Fibroblast of pulmonary artery (primary cell): ENCODE measurements at regions not wholly inside any gene's neighbourhood (a gene's known extent, or its start where the extent isn't known, plus 50 kb on each side); places are given as distances from the start of the nearest gene placed in this dataset.

ENCODE experiments used
- DNase-seq: peaks from one replicate; pipeline ENCODE4 v3.0.0-alpha.2; 2010; ENCODE audit warnings: low read depth
- H3K4me3 ChIP-seq: replicated peaks from 2 replicates; pipeline ENCODE4 v1.5.1; 2011; ENCODE audit warnings: low read depth, mild to moderate bottlenecking, control low read depth, low read length, moderate library complexity
- TF ChIP-seq, protein P1 (sequence below): IDR thresholded peaks from 2 replicates; pipeline ENCODE4 v1.5.1; 2011; ENCODE audit warnings: mild to moderate bottlenecking, control low read depth, low read length, inconsistent platforms; ENCODE audit errors: missing control alignments

DNA sequence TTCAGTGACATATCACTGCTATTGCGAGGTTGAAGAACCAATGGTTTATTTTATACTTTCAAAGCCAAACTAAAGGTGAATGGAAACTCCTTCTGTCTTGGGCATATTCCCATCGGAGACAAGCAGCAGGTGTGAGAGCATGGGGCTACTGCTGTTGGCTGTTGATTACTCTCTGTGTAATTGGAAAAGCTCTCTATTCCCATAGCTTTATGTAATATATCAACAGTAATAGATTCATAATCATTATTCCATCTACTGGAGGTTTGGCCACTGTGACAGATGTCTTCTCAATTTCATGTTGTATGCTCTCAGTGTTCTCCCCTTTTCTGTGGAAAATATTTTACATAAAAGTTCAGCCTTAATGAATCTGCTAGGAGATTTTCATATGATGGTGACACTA, 352.0 kb downstream of the BTG1 start:
- TF ChIP-seq, protein P1, sequence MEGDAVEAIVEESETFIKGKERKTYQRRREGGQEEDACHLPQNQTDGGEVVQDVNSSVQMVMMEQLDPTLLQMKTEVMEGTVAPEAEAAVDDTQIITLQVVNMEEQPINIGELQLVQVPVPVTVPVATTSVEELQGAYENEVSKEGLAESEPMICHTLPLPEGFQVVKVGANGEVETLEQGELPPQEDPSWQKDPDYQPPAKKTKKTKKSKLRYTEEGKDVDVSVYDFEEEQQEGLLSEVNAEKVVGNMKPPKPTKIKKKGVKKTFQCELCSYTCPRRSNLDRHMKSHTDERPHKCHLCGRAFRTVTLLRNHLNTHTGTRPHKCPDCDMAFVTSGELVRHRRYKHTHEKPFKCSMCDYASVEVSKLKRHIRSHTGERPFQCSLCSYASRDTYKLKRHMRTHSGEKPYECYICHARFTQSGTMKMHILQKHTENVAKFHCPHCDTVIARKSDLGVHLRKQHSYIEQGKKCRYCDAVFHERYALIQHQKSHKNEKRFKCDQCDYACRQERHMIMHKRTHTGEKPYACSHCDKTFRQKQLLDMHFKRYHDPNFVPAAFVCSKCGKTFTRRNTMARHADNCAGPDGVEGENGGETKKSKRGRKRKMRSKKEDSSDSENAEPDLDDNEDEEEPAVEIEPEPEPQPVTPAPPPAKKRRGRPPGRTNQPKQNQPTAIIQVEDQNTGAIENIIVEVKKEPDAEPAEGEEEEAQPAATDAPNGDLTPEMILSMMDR: no peak
- no peak for DNase-seq
- no peak overlapping the region for H3K4me3 ChIP-seq

DNA sequence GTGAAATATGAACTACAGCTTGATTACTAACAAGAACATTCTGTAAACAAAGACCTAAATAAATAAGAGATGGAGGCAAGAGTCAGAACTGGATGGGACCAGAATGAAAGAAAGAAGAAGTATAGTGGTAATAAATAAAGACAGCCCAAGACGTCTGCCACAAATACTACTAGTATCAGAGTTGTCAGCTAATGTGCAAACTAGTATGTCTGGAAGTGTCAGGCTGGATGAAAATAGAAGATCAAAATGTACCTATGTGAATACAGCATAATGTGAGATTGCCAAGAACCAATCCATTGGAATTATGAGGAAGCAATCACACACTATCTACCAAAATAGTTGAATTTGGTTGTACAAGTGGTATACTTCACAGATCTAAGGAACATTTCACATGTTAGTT, 353.0 kb downstream of the BTG1 start:
- no peak overlapping the region for H3K4me3 ChIP-seq
- TF ChIP-seq, protein P1: no peak
- DNase-seq: no peak

DNA sequence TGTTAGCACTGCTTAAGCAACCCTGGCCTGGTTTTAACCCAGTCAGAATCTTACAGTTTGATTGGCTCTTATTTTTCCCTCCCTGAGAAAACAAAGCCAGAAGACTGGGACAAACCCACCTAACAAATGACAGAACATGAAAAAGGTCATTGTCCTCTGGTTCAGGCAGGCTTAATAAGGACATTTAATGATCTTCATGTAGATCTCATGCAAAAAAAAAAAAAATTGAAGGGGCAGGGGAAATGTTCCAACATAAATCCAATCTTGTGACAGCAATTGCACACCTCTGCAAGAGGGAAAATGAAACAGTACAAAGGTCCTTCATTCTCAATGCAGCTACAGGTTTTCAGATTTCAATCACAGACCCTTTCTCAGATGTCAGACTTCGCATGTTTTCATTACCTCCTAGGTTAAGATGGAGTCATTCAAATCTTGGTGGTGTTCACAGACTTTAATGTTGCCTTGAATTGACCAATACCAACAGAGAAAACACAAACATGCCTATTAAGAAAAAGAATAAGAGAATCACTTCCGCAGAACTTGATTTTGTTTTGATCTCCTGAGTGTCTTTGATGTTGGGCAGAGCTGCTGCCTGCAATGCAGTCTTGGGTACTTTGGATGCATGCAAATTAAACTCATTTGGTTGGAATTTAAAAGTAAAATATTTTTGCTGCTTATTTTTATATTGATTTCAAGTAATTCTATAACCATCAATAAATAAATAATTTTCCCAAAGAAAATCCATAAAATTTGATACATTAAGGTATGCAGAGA, 359.0 kb downstream of the BTG1 start:
- TF ChIP-seq, protein P1: no peak
- H3K4me3 ChIP-seq: no peak overlapping the region
- DNase-seq: no peak

DNA sequence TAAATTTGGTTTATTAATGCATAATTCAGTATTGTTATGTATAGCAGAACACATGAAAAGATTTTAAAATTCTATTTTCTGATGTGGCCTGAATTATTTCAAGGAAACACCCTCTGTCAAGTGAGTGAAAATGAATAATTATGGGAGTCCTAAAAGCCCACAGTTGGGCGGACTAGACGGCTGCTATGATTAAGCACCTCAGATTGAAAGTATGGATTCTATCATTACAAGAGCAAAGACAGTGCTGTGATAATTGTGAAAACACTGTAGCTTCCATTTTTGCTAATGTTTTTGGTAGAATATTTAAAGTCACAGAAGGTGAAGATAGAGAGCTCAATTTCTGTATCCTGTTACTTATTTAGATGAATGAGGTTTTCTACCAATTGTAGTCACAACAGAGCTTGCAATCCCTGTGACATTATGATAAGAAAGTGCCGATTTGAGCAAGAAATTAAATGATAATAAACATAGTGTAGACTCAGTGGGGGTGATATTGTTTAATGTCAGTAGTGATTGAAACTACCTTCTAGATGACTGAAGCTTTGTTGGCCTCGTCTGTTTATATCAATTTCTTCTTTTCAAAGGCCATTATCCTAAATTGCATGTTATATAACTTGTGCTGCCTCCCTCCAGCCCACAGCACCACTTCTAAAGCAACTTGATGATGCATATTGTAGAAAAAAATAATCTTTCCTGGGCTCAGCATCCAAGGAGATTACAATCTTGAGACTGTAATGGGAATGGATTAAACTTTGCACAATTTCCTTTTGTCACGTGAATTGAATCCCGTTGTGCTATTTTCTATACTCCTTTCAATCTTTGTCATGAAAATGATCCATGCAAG, 359.8 kb downstream of the BTG1 start:
- H3K4me3 ChIP-seq: no peak overlapping the region
- DNase-seq: no peak
- TF ChIP-seq, protein P1: no peak

DNA sequence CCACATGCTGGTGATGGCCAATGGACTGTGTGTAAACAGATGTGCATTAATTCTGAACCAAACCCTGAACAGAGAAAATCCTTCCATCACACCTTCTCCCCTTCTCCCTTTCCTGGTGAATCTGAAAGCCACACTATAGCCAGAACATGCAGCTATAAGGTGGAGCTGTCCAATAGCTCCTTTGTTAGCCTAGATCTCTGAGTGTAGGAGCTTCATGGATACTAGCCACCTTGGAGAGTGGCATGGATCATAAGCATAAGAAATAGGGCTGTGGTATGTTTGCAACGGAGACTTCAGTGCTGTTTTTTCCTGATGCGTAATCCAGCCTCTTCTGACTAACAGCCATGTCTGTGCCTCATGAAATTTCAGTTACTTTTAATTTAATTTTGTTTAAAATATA, 364.5 kb downstream of the BTG1 start:
- DNase-seq: peak; percentile 59
- TF ChIP-seq, protein P1: no peak

DNA sequence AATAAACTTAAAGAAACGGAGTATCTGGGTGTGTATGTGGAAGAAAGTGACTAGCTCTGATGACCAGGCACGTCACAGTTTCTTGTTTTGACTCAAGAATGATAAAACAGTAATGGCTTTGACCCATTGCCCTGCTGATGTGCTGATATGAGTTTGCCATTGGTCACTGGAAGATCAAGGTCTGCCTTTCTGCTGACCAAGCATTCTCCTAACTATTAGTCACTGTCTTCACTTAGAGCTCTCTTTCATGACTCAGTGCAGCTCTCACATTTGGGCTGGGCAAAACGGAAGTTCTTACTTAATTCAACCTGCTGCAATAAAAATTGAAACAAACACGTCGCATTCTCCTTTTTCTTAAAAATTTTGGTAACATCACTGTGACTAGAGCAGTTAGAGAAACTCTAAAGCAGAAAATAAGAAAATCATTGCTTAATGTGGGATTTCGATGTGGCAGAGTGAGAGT, 366.7 kb downstream of the BTG1 start:
- DNase-seq: peak; percentile 83
- no peak overlapping the region for H3K4me3 ChIP-seq
- TF ChIP-seq, protein P1: no peak

More for the DNA sequence above, 364.5 kb downstream of the BTG1 start:
- no peak overlapping the region for H3K4me3 ChIP-seq
